Thymus (tissue), 11 donors: ENCODE measurements at regions not wholly inside any gene's neighbourhood (a gene's known extent, or its start where the extent isn't known, plus 50 kb on each side); places are given as distances from the start of the nearest gene placed in this dataset.
"Not testable (repeated sequence)": the region's sequence is repeated elsewhere in the genome, so short reads cannot be mapped to it uniquely, and the experiment has no call there.

Experiments used
- DNase-seq, 9 donors: peaks; one replicate each; pipeline ENCODE4 v3.0.0-alpha.2; 2013; ENCODE audit warnings: low spot score in 9 of 9, low read depth in 6 of 9, missing footprints in 1 of 9
- H3K27ac ChIP-seq, 2 donors: one replicate each; pipeline ENCODE4 v1.5.1; 2013; ENCODE audit warnings: control low read depth in 1 of 2, low read depth in 1 of 2, low read length in 1 of 2, mild to moderate bottlenecking in 1 of 2, moderate library complexity in 1 of 2
- H3K27me3 ChIP-seq, 2 donors: one replicate each; pipeline ENCODE4 v1.5.1; 2013; ENCODE audit warnings: low read length in 1 of 2; ENCODE audit not compliant: control insufficient read depth in 2 of 2, insufficient read depth in 1 of 2
- H3K36me3 ChIP-seq, 2 donors: one replicate each; pipeline ENCODE4 v1.5.1; 2013; ENCODE audit warnings: low read length in 1 of 2, mild to moderate bottlenecking in 1 of 2, moderate library complexity in 1 of 2; ENCODE audit not compliant: control insufficient read depth in 2 of 2, insufficient read depth in 2 of 2
- H3K4me1 ChIP-seq, 2 donors: one replicate each; pipeline ENCODE4 v1.5.1; 2013; ENCODE audit warnings: low read length in 2 of 2; ENCODE audit not compliant: control insufficient read depth in 2 of 2, insufficient read depth in 2 of 2
- H3K4me3 ChIP-seq, 2 donors: one replicate each; pipeline ENCODE4 v1.5.1; 2013; ENCODE audit warnings: low read length in 2 of 2, control low read depth in 1 of 2, mild to moderate bottlenecking in 1 of 2
- H3K9me3 ChIP-seq, 2 donors: one replicate each; pipeline ENCODE4 v1.5.1; 2013; ENCODE audit warnings: low read length in 1 of 2, mild to moderate bottlenecking in 1 of 2; ENCODE audit not compliant: control insufficient read depth in 2 of 2, insufficient read depth in 1 of 2
- WGBS: extraction: QIAGEN DNeasy Blood & Tissue Kit; methylation state at CpG from one replicate; pipeline ENCODE4 v1.1.7; 2013; 5-methylcytosine and 5-hydroxymethylcytosine counted together
- donor health status: healthy.

DNA sequence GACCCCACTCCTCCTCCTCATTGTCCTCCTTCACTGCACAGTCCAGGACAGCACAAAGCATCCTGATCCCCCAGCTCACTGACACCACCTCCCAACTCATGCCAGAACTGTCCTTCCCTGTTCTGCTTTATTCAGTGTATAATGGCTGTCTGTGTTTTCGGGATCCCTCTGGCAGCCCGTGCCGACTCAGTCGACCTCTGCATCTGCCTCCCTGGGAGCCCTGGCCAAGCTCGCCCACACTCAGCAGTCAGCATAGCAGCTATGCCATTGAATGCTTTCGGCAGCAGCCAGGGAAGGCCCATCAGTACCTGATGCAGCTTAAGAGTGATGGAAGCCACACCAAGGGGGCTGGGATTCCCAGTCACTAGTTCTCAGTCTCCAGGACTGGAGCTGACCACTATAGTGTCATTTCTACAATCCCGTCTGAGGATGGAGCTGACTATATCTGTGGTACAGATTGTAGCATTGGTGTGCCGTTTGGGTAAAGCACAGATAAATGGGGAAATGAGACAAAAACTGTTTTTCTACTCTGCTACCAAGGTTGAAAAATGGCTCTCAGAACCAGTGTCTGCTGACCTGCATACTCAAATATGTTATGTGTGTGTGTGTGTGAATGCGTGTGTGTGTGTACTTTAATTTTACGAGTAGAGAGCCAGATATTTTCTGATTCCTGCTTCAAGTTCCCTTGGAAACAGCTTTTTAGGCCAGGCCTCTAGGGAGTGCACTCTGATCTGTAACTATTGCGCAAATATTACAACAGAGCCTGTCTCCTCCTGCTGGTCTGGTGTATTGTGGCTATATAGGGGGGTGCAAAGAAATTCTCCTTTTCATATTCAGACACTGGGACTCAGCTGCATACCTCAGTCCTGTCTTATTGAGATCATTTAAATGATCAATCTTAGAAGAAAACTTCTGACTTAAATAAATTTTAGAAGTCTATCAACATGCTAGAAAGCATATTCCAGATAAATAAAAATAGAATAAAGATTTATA is 78.8 kb upstream of the TOP3B start:
- Histone ChIP-seq H3K36me3 (no peaks in the 10 kb centered on the region), H3K9me3 (no peaks in the 10 kb centered on the region), H3K4me1 (no peaks in the 10 kb centered on the region), H3K27me3 (peaks cover 0 to 7% of the 10 kb centered on the region in 2 donors), H3K4me3 (no peak overlapping the region), H3K27ac (no peak overlapping the region)
- WGBS, result 86% methylated on average over 11 of the region's 11 CpGs
- no peak for DNase-seq

DNA sequence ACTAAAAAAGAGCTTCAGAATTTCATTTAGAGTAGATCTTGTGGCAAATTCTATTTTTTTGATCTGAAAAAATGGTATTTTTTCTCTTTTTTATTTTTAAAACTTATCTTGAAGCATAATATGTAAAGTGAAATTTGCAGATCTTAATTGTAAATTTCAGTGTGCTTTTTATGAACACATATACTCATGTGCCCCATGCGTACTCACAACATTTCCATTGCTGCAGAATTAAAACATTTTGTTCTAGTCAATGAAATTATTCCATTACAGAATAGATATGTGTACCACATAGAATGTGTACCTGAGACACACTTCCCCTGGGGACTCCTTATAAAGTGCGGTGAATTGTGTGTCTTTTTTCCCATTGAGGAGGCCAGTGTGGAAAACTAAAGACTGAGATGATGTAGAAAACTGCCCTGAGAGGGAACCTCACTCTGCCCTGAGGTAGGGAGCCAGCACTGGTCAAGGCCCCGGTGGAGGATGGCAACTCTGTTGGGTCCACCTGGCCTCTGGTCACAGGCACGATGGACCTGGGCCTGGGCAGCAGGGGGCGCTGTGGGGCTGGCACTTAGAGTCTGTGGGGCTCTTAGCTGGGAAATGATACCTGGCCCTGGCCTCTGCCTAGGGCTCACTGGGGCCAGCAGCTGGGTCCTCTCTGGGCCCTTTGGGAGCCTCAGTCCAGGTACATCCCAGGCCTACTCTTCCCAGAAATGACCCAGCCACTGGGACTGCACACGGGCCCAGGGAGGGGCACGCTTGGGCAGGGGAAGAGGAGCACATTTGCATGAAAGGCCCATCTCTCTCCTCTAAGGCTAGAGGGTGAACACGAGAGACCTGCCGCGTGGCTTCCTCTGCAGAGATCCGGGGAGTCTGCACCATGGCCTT is 77.9 kb upstream of the TOP3B start:
- peak in 6 of 9 donors; percentile 3 to 46 (median 12) for DNase-seq
- Histone ChIP-seq H3K27me3 (peaks cover 0 to 7% of the 10 kb centered on the region in 2 donors), H3K4me1 (no peaks in the 10 kb centered on the region), H3K4me3 (no peak overlapping the region), H3K27ac (no peak overlapping the region), H3K9me3 (no peaks in the 10 kb centered on the region), H3K36me3 (no peaks in the 10 kb centered on the region)
- WGBS, result 62% methylated on average over 11 of the region's 11 CpGs

DNA sequence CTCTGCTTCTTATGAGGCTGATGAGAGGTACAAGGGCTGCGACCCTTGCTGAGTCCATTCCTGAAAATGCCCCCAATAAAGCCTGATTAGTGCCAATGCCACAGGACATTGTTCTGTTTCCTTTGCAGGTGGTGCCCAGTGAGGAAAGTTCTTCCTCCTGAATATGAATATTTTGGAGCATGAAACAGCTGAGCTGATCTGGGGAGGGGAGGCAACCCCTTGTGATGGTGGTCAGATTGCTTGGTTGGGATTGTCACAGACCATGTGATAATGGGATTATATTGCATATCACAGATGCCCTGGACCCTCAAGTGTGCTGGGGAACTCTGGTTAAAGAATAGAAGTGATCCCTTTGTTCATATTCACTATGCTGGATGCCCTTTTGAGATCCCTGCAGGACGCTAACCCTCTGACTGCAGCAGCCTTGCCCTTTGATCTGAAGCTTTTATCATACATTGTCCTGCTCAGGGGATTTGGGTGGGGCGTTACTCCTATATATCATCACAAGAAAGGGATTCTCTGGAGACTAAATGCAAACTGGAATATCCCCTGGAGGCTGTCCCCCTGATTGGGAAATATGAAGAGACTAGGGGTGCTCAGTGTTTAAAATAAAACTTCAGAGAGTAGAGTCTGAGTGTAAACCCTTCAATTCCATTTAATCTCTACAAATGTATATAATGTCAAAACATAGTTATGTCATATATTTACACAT is 76.9 kb upstream of the TOP3B start:
- Histone ChIP-seq H3K4me1 (no peaks in the 10 kb centered on the region), H3K27ac (no peak overlapping the region), H3K36me3 (no peaks in the 10 kb centered on the region), H3K9me3 (no peaks in the 10 kb centered on the region), H3K27me3 (peaks cover 0 to 7% of the 10 kb centered on the region in 2 donors), H3K4me3 (no peak overlapping the region)
- WGBS, result 81% methylated on average over 3 of the region's 3 CpGs
- no peak for DNase-seq

DNA sequence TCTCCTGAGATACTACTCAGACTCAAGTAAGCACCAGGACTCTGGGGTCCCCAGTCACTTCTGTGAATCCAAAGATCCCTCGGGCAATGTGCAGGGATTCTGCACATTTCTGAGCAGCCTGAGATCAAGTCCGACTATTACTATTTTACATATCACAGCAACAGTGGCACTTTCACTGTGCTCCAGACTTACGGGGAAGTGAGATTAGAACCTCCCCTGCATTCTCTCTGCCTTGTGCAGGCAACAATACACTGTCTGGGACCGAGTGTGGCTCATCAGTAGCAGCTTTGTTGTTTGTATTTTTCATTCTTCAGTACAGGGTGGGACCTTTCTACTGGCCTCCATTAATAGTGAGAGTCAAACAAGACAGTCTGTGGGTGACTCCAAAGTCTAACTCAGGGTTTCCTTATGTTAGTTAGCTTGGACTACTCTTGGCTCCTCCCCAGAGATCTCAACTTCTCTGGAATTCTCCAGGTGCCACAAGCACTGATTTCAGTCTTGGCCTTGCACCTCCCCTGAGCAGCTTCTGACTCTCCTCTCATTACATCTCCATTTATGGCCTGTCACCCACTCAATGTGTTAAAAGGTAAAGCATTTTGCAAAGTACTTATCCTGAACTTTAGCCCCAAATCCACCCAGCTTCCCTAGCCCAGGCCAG is 76.2 kb upstream of the TOP3B start:
- no peaks in the 10 kb centered on the region for H3K9me3 ChIP-seq
- DNase-seq, result no peak
- H3K27ac ChIP-seq, result no peak overlapping the region
- no peak overlapping the region for H3K4me3 ChIP-seq
- H3K27me3 ChIP-seq, result peaks cover 0 to 7% of the 10 kb centered on the region in 2 donors
- no peaks in the 10 kb centered on the region for H3K4me1 ChIP-seq
- 72% methylated on average over 4 of the region's 4 CpGs for WGBS
- H3K36me3 ChIP-seq, result no peaks in the 10 kb centered on the region

DNA sequence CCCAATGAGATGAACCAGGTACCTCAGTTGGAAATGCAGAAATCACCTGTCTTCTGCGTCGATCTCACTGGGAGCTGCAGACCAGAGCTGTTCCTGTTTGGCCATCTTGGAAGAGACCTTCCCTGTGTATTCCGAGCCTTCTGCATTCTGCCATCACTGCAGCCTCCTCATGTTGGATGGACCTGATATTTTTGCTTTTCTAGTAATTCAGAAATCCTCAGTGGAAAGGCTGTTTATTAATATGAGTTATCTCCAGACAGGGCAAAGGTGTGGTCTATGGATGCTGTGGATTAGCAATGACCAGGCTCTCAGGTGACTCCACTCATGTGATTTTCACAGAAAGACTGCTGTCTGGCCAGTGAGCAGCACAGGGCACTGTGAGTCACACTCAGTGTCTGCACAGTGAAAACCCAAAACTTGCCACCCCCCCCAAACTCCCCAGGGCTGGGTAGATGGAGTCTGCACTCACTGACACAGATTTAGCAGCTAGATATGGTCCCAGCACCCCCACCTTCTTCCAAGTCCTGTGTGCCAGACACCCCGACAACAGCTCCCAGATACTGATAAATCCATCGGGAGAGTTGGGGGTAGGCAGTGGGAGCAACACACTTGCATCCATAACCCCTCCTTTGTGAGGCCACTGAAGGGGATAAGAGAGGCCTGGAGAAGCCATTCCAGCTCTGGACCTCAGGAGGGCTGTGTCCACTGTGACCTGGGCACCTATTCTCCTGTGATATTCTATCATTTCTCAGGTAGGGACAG is 75.2 kb upstream of the TOP3B start:
- no peaks in the 10 kb centered on the region for H3K9me3 ChIP-seq
- WGBS, result 78% methylated on average over 5 of the region's 5 CpGs

DNA sequence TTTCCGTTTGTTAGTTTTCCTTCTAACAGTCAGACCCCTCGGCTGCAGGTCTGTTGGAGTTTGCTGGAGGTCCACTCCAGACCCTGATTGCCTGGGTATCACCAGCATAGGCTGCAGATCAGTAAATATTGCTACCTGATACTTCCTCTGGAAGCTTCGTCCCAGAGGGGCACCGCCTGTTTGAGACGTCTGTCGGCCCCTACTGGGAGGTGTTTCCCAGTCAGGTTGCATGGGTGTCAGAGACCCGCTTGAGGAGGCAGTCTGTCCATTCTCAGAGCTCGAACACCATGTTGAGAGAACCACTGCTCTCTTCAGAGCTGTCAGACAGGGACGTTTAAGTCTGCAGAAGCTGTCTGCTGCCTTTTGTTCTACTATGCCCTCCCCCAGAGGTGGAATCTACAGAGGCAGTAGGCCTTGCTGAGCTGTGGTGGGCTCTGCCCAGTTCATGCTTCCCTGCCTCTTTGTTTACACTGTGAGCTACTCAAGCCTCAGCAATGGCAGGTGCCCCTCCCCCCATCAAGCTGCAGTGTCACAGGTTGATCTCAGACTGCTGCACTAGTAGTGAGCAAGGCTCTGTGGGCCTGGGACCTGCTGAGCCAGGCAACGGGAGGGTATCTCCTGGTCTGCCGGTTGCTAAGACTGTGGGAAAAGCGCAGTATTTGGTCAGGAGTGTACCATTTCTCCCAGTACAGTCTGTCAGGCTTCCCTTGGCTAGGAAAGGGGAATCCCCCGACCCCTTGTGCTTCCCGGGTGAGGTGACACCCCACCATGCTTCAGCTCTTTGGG is 74.4 kb upstream of the TOP3B start:
- not testable (repeated sequence) for H3K4me3 ChIP-seq, H3K27ac ChIP-seq, DNase-seq, H3K27me3 ChIP-seq, H3K4me1 ChIP-seq, H3K9me3 ChIP-seq, H3K36me3 ChIP-seq
- WGBS, result 77% methylated on average over 14 of the region's 14 CpGs

More for the DNA sequence above, 75.2 kb upstream of the TOP3B start:
- Histone ChIP-seq H3K27me3 (peaks cover 0 to 7% of the 10 kb centered on the region in 2 donors), H3K27ac (no peak overlapping the region), H3K36me3 (no peaks in the 10 kb centered on the region), H3K4me1 (no peaks in the 10 kb centered on the region), H3K4me3 (no peak overlapping the region)
- DNase-seq, result no peak

DNA sequence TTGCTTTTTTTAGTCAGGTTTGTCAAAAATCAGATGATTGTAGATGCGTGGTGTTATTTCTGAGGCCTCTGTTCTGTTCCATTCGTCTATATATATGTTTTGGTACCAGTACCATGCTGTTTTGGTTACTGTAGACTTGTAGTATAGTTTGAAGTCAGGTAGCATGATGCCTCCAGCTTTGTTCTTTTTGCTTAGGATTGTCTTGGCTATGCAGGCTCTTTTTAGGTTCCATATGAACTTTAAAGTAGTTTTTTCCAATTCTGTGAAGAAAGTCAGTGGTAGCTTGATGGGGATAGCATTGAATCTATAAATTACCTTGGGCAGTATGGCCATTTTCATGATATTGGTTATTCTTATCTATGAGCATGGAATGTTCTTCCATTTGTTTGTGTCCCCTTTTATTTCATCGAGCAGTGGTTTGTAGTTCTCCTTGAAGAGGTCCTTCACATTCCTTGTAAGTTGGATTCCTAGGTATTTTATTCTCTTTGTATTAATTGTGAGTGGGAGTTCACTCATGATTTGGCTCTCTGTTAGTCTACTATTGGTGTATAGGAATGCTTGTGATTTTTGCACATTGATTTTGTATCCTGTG is 70.1 kb upstream of the TOP3B start:
- WGBS, result 78% methylated on average over 3 of the region's 3 CpGs
- H3K36me3 ChIP-seq, H3K4me1 ChIP-seq, H3K9me3 ChIP-seq, H3K27ac ChIP-seq, DNase-seq, H3K27me3 ChIP-seq, H3K4me3 ChIP-seq: not testable (repeated sequence)
